LNCAP (cell line): ENCODE measurements at regions not wholly inside any gene's neighbourhood (a gene's known extent, or its start where the extent isn't known, plus 50 kb on each side); places are given as distances from the start of the nearest gene placed in this dataset.

Experiments used
- TF ChIP-seq, protein P1 (sequence below): fragments of 450-650 bp; IDR thresholded peaks from 2 replicates; pipeline ENCODE4 v1.5.1; 2017; ENCODE audit warnings: mild to moderate bottlenecking

DNA sequence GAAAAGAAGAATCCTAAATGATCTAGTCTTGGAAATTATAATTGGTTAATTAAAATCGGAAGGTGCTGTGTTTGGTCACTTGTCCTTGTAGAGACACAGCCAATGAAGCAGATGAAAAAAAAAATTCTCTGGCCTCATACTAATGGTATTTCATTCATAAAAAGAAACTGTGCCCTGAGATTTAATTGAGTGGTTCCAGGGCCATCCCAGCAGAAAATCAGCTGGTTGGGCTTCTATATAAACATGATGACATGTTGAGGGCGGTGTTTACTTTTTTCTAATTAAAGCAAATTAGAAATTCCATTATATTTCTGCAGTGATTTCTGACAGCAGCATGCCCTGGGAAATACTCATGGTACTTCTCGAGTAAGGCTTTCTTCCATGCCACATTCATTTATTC lies 191.9 kb upstream of the KCNJ16 start:
- TF ChIP-seq, protein P1, sequence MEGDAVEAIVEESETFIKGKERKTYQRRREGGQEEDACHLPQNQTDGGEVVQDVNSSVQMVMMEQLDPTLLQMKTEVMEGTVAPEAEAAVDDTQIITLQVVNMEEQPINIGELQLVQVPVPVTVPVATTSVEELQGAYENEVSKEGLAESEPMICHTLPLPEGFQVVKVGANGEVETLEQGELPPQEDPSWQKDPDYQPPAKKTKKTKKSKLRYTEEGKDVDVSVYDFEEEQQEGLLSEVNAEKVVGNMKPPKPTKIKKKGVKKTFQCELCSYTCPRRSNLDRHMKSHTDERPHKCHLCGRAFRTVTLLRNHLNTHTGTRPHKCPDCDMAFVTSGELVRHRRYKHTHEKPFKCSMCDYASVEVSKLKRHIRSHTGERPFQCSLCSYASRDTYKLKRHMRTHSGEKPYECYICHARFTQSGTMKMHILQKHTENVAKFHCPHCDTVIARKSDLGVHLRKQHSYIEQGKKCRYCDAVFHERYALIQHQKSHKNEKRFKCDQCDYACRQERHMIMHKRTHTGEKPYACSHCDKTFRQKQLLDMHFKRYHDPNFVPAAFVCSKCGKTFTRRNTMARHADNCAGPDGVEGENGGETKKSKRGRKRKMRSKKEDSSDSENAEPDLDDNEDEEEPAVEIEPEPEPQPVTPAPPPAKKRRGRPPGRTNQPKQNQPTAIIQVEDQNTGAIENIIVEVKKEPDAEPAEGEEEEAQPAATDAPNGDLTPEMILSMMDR = no peak

DNA sequence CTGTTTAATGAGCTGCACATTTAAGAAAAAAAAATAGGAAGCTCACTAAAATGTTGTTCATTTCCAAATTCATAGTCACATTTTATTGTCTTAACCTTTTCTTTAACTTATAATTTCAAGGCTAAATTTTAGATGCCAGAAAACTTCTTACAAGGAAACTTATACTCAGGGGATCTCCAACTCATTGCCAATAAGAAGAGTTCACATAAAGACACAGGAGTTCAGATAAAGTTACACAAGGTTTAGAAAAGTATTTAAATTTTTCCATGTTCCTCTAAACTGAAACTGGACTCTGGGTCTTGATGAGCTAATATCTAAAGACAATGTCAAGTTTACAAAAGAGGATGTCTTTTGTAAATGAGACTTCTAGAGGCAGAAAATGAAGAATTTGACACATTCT lies 190.7 kb upstream of the KCNJ16 start:
- TF ChIP-seq, protein P1 = no peak

DNA sequence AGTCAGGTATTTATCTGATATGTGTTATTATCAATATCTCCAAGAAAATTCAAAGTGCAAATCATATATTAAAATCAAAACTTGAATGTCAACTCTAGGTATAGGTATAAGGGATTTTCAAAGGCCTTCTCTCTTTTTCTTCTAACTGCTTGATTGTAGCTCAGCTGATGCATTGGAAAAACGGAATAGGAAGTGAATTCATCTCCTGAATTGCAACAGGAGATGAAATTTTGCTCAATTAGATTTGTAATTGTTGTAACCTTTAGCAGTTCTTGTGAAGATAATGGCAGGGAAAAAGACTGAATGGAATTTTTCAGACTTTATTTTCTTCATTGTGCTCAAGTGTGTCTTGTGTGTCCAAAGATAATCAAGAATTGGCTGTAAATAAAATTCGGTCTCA lies 190.2 kb upstream of the KCNJ16 start:
- TF ChIP-seq, protein P1 = no peak

DNA sequence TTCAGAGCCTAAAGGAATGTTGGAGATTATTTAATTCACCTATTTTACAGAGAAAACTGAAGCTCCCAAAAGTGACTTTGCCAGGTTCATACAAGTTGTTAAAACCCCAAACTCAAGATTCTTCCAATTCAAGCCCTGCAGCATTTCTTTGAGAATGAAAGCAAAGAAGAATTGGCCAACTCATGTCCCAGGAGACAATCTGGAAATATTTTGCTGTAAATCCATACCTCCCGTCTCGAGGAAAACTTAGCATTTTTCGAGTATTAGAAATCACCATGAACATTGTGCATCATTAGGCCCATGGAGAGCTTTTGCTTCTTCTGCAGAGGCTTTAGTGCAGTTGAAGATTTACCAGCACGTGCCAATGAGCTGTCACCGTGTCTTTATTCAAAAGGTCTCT lies 176.4 kb upstream of the KCNJ16 start:
- TF ChIP-seq, protein P1 = no peak

DNA sequence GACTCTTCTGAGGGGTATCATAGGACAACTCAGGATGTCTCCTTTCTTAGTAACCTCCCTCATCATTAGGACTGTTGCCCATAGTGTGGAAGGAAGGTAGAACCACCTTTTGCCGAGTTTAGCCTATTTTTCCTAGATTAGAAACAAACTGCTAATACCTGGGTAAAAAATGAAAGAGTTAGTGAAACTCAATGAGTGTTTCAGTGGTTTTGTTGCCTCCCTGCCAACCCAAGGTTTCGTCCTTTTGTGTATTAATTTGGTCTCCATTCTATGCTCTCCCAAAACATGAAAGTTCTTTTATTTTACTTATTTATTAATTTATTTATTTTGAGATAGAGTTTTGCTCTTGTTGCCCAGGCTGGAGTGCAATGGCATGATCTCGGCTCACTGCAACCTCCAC lies 174.9 kb upstream of the KCNJ16 start:
- TF ChIP-seq, protein P1 = no peak

DNA sequence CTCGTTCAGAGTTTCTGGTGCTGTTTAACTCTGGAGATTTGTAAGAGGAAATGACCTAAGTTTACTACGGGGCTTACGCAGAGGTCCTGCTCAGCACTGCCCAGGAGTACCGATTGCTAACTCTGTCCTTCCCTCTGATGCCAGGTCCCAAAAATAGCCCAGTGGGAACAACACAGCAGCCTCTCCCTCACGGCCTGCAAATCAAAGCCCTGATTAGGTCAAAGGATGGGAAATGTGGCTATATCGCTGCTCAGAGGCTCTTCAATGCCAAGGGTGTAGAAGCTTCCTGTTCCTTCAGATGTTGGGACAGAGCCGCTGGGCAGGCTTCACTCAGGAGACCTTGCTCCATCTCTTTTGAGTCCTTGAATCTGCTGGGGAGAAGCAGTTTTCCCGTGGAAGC lies 174.2 kb upstream of the KCNJ16 start:
- TF ChIP-seq, protein P1 = no peak

DNA sequence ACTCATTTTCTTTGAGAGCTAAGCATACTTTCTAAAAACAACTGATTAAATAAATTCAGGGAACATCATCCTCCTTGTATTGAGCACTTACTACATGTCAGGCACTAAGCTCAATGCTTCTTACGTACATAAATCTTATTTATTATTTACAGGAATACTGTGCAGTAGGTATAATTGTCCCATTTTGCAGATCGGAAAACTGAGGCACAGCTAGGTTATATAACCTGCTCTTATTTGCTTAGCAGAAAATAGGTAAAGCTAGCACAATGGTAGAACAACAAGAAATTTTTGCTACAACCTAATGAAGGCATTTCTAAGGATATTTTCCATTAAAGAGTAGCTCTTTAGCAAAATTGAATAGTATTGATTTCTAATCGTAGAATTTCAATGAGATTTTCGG lies 168.7 kb upstream of the KCNJ16 start:
- TF ChIP-seq, protein P1 = no peak

DNA sequence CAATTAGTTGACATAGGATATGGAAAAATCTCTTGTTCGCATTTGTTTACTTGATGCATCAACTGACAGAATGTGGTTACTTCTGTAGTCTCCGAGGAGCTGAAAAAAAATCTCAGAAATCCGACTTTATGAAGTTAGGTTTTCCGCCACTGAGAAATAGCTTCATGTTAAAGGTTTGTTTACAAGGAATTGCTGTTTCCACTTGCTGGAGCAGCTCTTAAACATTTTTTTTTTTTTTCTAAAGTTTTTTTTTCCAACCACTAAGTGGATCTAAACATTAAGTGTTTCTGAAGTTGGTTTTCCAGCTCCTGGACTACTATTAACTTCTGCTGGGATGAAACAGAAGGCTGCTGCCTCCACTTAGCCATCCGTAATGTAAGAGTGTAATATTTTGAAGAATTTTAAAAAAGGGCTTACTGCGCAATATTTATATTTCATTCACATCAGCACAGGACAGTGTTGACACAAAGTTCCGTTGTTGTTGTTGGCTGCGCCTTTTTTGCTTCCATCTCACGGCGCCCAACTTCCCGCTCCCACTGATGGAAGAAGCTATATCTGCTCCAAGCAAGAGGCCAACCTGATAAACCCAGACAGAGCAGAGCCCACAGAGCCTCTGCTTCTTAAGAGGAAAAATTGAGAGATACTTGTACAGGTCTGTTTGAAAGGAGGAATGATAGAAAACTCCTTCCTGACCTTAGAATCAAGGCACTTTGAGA lies 167.7 kb upstream of the KCNJ16 start:
- TF ChIP-seq, protein P1 = no peak
